AG08395 (cell line): ENCODE measurements at regions not wholly inside any gene's neighbourhood (a gene's known extent, or its start where the extent isn't known, plus 50 kb on each side); places are given as distances from the start of the nearest gene placed in this dataset.
A peak's percentile ranks its signal among the peaks of the same experiment; 100 is the strongest.

Source experiments
- DNase-seq: peaks from one replicate; pipeline ENCODE4 v3.0.0; 2012; ENCODE audit warnings: mixed read lengths, low spot score

GRCh38 chr10:46228563-46229071, 58.2 kb upstream of the ANTXRL start:
- DNase-seq: peak; percentile 84

DNA sequence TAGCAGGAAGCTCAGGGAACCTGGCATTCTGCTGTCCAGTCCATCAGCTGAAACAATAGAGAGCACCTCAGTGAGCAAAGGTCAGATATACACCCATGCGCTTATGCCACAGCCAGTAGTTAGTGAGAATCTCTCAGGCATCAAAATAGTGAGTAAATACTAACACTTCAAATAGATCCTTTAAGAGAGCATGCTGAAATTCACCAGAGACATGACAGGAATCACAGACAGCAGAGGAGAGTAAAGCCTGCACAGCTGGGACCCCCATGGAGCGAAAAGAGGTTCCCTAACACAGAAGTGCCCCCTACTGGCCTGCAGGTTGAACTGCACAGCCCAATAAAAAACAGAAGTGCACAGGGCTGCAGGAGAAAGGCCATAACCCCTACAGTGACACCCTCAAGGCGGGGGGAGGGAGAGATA, 57.6 kb upstream of the ANTXRL start:
- DNase-seq: no peak

DNA sequence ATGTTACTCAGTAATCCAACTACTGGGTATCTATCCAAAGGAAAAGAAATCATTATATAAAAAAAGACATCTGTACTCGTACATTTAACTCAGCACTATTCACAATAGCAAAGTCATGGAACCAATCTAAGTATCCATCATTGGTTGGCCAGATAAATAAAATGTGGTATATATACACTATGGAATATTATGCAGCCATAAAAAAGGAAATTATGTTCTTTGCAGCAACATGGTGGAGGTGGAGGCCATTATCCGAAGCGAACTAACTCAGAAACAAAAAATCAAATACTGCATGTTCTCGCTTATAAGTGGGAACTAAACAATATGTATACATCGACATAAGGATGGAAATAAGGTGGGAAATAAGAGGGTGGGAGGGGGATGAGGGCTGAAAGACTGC, 56.2 kb upstream of the ANTXRL start:
- DNase-seq: no peak

GRCh38 chr10:46231087-46231486, 55.7 kb upstream of the ANTXRL start:
- DNase-seq: no peak

- DNase-seq: no peak
Observed at GRCh38 chr10:46232084-46232483, 54.7 kb upstream of the ANTXRL start.

DNA sequence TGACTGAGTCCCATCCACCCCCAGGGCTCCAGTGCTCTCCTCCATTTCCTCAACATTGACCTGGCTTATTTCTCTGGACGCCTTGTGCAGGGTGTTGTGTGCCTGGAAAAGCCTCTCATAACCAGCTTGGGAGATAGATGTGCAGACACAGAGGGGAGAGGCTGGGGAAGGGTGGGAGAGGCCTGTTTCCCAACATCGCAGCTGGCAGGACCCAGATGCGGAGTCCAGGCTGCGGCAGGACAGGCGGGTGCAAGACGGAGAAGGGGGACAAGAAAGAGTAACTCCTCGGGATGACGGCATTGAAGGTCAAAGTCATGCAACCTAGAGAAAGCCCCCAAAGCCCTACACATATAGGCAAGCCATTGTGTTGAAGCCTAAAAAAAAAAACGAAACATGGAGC, 54.1 kb upstream of the ANTXRL start:
- DNase-seq: no peak

DNA sequence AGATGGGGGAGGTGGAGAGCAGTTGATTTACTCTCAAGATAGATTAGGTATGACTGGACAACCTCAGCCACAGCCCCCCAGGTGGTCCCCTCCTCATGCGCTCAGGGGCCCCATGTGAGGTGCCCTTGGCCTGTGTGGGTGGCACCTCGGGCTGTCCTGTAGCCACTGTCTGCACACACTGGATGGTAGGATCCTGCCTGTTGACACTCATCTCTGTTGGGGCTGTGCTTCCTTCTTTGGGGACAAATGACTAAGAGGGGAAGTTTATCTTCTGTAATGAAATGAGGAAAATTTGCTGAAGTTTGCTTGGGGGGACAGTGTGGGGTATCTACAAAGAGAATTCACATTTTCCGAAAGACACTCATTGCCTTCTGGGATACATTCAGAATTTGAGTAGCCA, 53.6 kb upstream of the ANTXRL start:
- no peak for DNase-seq

DNA sequence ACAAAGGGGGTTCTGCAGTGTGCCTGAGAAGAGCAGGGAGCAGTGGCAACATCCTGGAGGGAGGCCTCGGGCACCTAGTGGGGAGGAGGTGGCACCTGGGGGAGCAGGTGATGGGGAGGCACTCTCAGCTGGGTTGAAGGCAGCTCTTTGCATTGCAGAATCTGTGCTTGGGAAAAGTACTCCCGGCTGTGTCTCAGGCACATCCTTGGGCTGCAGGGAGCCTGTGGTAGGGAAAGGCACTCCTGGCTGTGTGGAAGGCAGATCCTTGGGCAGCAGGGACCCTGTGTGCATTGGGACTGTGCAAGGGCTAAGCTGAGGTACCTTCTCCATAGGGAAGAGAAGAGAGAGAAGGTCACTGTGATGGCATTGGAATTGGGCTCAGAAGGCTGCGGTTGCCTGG, 52.8 kb upstream of the ANTXRL start:
- DNase-seq: no peak

DNA sequence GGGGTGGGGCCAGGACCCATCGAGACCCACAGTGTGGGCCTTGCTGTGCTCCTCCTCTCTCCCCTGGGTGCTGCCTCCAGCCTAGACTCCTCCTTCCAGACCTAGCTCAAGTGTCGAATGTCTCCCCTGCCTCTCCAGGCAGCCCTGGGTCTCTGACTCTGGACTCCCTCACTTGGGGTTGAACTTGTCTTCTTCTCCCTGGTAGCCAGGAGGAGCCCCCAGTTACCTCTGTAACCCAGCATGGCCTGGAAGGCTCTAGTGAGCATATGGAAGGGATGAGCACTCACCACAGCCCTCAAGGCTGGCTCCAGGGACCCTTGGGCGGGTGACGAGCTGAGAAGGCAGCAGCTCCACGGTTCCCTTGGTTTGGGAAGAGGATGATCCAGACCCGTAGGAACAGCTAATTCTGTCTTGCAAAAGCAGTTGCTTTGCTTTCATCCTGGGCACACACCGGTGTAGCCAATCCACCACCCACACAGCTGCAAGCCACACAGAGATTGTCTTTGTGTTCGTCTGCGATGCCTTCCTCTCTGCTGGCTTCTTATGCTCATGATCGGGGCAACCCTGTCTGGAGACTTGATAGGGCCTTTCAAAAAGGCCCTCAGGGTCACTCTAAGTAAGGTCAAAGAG, 52.3 kb upstream of the ANTXRL start:
- no peak for DNase-seq

DNA sequence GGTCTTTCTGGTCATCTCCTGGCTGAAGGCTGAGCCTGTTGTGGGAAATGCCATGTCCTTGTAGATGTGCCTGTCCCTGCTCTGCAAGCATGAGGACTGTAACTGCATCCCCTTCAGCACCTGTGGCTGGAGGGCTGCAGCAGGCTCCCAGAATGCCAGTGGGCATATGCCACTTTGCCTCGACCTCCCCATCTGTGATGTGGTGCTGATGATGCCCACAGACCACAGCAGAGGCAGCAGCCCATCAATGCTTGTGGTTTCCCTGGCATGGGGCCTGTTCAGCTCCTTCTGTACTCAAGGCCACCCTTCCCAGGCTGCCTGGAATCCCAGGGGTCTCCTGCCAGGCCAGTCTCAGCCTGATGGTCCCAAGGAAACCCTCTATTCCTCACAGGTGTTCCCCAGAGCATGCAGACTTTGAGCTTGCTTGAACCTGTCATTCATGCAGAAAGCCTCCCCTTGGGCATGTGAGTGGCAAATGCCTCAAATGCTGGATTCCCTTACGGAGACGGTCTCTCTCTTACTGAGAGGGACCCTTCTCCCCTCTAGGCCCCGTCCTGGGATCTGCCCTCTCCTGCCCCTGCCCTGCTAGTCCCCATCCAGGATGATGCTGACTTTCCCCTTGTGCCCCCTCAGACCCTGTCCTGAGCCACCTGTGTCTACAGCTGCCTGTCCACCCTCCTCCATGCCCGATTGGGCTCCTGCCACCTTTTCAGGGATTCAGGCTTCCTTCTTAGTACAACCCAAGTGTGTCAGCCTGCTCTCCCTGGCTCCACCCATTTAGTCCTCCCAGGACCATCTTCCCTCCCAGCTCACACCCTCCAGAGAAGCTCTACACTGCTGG, 50.9 kb upstream of the ANTXRL start:
- DNase-seq: no peak

DNA sequence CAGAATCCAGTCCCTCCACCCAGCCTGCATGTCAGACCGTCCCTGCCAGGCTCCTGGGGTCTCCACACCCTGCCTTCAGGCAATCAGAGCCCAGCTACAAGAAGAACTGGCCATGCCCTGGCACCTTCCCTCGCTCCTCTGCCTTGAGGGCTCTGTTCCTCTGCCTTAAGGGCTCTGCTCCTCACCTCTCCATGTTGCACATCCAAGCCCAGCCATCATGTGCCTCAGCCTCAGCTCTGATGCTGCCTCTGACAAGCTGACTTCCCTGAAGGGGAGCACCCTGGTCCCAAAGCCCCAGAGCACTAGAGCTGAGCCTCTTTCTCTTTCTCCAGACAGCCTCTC, 50.3 kb upstream of the ANTXRL start:
- no peak for DNase-seq

GRCh38 chr10:46236941-46237681, 49.7 kb upstream of the ANTXRL start:
- DNase-seq: no peak
